ENCODE measurements at regions not wholly inside any gene's neighbourhood (a gene's known extent, or its start where the extent isn't known, plus 50 kb on each side); places are given as distances from the start of the nearest gene placed in this dataset.

DNA sequence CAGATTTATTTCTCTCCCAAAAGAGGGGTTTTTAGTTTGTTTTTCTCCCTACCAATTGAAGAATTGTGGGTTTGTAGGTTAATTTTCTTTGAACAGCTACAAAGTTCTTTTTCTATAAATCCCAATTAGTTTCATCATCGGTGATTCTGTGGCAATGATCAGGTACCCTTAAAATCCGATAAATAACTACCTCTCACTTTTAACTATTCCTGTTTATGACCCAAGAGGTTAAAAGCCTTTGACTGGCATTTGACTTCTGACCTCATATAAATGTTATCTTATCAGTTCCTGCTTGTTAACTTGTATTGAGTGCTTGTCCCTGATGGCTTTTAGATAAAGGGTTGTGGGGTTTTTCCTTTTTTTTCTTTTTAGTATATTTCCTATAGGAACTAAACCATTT, 124.4 kb upstream of the TMEM161B start:
- Mint-ChIP-seq H3K36me3 (ENCODE audit: insufficient read depth, unreplicated experiment) (no peaks in the 10 kb centered on the region), H3K27ac (ENCODE audit: low read depth, unreplicated experiment) (no peak overlapping the region), H3K4me3 (ENCODE audit: unreplicated experiment) (no peak overlapping the region), H3K27me3 (ENCODE audit: insufficient read depth, unreplicated experiment) (no peaks in the 10 kb centered on the region), H3K4me1 (ENCODE audit: insufficient read depth, unreplicated experiment) (no peaks in the 10 kb centered on the region), H3K9me3 (ENCODE audit: unreplicated experiment) (no peaks in the 10 kb centered on the region)
- no TSS peak for BruUV-seq (replicated peaks)
- POLR2A ChIA-PET = no interaction called here
- DNase-seq (ENCODE audit: unreplicated experiment) = no peak
- TF ChIP-seq, protein P1, sequence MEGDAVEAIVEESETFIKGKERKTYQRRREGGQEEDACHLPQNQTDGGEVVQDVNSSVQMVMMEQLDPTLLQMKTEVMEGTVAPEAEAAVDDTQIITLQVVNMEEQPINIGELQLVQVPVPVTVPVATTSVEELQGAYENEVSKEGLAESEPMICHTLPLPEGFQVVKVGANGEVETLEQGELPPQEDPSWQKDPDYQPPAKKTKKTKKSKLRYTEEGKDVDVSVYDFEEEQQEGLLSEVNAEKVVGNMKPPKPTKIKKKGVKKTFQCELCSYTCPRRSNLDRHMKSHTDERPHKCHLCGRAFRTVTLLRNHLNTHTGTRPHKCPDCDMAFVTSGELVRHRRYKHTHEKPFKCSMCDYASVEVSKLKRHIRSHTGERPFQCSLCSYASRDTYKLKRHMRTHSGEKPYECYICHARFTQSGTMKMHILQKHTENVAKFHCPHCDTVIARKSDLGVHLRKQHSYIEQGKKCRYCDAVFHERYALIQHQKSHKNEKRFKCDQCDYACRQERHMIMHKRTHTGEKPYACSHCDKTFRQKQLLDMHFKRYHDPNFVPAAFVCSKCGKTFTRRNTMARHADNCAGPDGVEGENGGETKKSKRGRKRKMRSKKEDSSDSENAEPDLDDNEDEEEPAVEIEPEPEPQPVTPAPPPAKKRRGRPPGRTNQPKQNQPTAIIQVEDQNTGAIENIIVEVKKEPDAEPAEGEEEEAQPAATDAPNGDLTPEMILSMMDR (IDR thresholded peaks at IDR 0.05; ENCODE audit: unreplicated experiment) = no peak
- CTCF ChIA-PET = no interaction called here
- intact Hi-C loops (cut with micrococcal nuclease) = no loop called here

DNA sequence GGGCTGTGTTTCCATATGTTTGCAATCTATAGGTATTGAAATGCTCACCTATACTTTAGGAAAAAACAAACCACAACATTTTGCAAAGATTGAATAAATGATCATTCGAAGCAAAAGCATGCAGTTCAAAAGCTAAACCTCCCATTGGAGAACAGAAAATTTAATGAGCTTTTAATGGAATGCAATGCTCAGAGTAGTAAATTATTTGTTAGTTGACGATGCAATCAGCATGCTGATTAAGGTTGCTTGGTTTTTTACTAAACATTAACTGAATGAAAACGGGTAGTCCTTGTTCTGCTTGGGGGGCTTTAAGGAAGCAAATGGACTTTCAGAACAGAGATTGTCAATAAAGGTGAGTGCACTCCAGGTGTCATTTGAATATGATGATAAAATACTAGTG, 123.3 kb upstream of the TMEM161B start:
- H3K4me1 Mint-ChIP-seq (ENCODE audit: insufficient read depth, unreplicated experiment) = no peaks in the 10 kb centered on the region
- H3K4me3 Mint-ChIP-seq (ENCODE audit: unreplicated experiment) = no peak overlapping the region
- ChIA-PET POLR2A (no interaction called here), CTCF (no interaction called here)
- no peaks in the 10 kb centered on the region for H3K9me3 Mint-ChIP-seq (ENCODE audit: unreplicated experiment)
- no peak for DNase-seq (ENCODE audit: unreplicated experiment)
- H3K36me3 Mint-ChIP-seq (ENCODE audit: insufficient read depth, unreplicated experiment) = no peaks in the 10 kb centered on the region
- no TSS peak for BruUV-seq (replicated peaks)
- intact Hi-C loops (cut with micrococcal nuclease) = no loop called here
- H3K27me3 Mint-ChIP-seq (ENCODE audit: insufficient read depth, unreplicated experiment) = no peaks in the 10 kb centered on the region
- TF ChIP-seq, protein P1 (IDR thresholded peaks at IDR 0.05; ENCODE audit: unreplicated experiment) = no peak
- H3K27ac Mint-ChIP-seq (ENCODE audit: low read depth, unreplicated experiment) = no peak overlapping the region

DNA sequence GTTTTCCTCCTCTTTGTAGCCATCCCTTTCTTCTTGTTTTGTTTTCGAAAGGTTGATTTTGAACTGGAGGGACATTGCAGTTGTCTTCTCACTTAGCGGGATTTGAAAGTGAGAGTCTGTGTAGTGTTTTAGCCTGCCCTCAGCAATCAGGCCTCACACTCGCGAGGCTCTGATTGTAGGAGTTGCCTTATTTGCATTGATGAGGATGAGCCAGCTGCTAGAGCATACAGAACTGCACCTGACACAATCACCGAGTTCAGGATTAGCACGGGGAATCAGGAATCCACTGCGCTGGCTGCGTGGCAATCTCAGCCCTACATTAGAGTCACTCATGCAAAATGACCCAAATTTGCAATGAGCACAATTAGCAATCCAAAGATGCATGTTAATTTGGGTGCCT, 122.5 kb upstream of the TMEM161B start:
- no peaks in the 10 kb centered on the region for H3K4me1 Mint-ChIP-seq (ENCODE audit: insufficient read depth, unreplicated experiment)
- DNase-seq (ENCODE audit: unreplicated experiment) = no peak
- intact Hi-C loops (cut with micrococcal nuclease) = no loop called here
- TF ChIP-seq, protein P1 (IDR thresholded peaks at IDR 0.05; ENCODE audit: unreplicated experiment) = no peak
- ChIA-PET CTCF (interaction anchor here (0.6 kb wide), 1 partner anchor 29 kb away, joined by 3 read pairs; no protein-coding TSS in a partner anchor), POLR2A (no interaction called here)
- H3K9me3 Mint-ChIP-seq (ENCODE audit: unreplicated experiment) = no peaks in the 10 kb centered on the region
- H3K4me3 Mint-ChIP-seq (ENCODE audit: unreplicated experiment) = no peak overlapping the region
- H3K27me3 Mint-ChIP-seq (ENCODE audit: insufficient read depth, unreplicated experiment) = no peaks in the 10 kb centered on the region
- BruUV-seq (replicated peaks) = no TSS peak
- H3K27ac Mint-ChIP-seq (ENCODE audit: low read depth, unreplicated experiment) = no peak overlapping the region
- H3K36me3 Mint-ChIP-seq (ENCODE audit: insufficient read depth, unreplicated experiment) = no peaks in the 10 kb centered on the region

DNA sequence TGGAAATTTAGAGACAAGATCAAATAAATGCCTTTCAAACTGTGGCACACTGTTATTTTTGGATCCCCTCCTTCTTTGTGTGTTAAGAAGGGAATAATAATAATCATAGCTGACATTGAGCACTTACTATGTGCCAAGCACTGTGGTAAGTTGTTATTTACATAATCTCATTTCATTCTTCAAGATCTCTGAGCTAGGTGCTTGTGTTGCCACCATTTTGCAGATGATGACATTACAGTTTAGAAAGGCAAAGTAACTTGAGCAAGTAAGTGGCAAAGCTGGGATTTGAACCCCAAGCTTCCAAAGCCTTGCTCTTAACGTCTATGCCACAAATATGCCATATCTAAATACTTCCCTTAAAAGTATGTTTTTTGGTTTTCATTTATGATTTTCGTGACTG, 121.8 kb upstream of the TMEM161B start:
- no TSS peak for BruUV-seq (replicated peaks)
- Mint-ChIP-seq H3K9me3 (ENCODE audit: unreplicated experiment) (no peaks in the 10 kb centered on the region), H3K27ac (ENCODE audit: low read depth, unreplicated experiment) (no peak overlapping the region), H3K36me3 (ENCODE audit: insufficient read depth, unreplicated experiment) (no peaks in the 10 kb centered on the region), H3K27me3 (ENCODE audit: insufficient read depth, unreplicated experiment) (no peaks in the 10 kb centered on the region), H3K4me3 (ENCODE audit: unreplicated experiment) (no peak overlapping the region), H3K4me1 (ENCODE audit: insufficient read depth, unreplicated experiment) (no peaks in the 10 kb centered on the region)
- ChIA-PET POLR2A (no interaction called here), CTCF (no interaction called here)
- TF ChIP-seq, protein P1 (IDR thresholded peaks at IDR 0.05; ENCODE audit: unreplicated experiment) = no peak
- DNase-seq (ENCODE audit: unreplicated experiment) = no peak
- intact Hi-C loops (cut with micrococcal nuclease) = no loop called here

Measured in MCF 10A (cell line).